Stimulated activated naive CD8-positive, alpha-beta T cell treated with anti-CD3 and anti-CD28 coated beads, Interleukin-15, amount 100 ng/mL, for 72 hours (primary cell): ENCODE measurements at regions not wholly inside any gene's neighbourhood (a gene's known extent, or its start where the extent isn't known, plus 50 kb on each side); places are given as distances from the start of the nearest gene placed in this dataset.
A peak's percentile ranks its signal among the peaks of the same experiment; 100 is the strongest.

Source experiments
- ATAC-seq: fragments of 150-1000 bp; cut with Tn5 transposase; 2 replicates; pipeline ENCODE4 v1.10.0; 2021; ENCODE audit warnings: mild to moderate bottlenecking, moderate library complexity
- DNase-seq, 2 donors: peaks; one replicate each; pipeline ENCODE4 v3.0.0; 2021 to 2022
- H3K27ac Mint-ChIP-seq, 2 donors: one replicate each; pipeline ENCODE4 v1.8.0; 2022; ENCODE audit warnings: mild to moderate bottlenecking in 2 of 2, mixed read lengths in 2 of 2, moderate library complexity in 2 of 2
- H3K27me3 Mint-ChIP-seq: one replicate; pipeline ENCODE4 v1.8.0; 2022; ENCODE audit warnings: mixed read lengths
- H3K4me1 Mint-ChIP-seq: one replicate; pipeline ENCODE4 v1.8.0; 2022; ENCODE audit warnings: mild to moderate bottlenecking, mixed read lengths
- H3K4me3 Mint-ChIP-seq, 2 donors: one replicate each; pipeline ENCODE4 v1.8.0; 2022; ENCODE audit warnings: mild to moderate bottlenecking in 2 of 2, mixed read lengths in 2 of 2, moderate library complexity in 1 of 2
- H3K9me3 Mint-ChIP-seq, 2 donors: one replicate each; pipeline ENCODE4 v1.8.0; 2022; ENCODE audit warnings: mixed read lengths in 2 of 2

DNA sequence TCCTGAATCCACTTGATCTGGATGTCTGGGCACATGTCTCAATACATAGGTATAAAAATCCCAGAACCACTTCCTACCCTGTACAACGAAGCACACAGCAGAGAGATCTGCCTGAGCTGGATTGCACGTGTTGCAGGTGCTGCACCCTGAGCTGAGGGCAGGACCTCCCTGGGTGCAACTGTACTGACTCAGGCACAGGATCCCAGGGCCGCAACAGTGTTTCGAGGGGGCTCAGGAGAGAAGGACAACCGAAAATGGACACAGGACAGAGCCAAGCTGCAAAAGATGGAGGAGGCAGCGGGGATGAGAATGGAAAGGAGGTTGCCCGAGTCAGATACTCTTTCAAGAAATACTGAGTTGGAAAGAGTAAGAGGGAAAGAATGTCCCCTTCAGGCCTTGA lies 354.1 kb downstream of the EIPR1 start:
- no peak for DNase-seq
- no peak for ATAC-seq
- no peaks in the 10 kb centered on the region for H3K4me1 Mint-ChIP-seq
- H3K9me3 Mint-ChIP-seq, result peaks cover 0 to 5% of the 10 kb centered on the region in 2 donors
- peaks cover 33% of the 10 kb centered on the region for H3K27me3 Mint-ChIP-seq
- H3K27ac Mint-ChIP-seq, result no peak overlapping the region
- no peak overlapping the region for H3K4me3 Mint-ChIP-seq

DNA sequence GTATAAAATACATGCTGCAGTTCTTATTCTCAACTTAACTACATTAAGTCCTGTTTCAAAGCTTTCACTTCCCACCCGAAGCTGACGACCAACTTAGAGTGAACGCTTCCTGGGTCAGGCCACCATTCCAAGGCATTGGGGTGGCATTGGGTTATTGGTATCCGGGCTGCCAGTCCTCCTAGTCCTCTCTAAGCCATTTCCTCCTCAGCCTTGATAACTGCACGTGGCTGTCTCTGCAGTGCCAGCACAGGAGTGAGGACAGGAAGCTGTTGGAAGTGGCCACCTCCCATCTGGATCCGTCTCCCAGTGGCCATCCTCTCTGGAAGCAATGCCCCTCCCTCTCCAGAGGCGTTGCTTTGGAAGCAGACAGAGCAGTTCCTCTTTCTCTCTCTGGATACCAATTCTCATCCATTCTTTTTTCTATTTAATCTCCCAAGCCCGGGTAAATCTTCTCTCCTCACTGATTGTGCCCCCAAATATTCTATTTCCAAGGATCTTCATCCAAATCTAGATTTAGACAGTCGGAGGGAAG lies 354.7 kb downstream of the EIPR1 start:
- H3K9me3 Mint-ChIP-seq, result peaks cover 0 to 5% of the 10 kb centered on the region in 2 donors
- no peak overlapping the region for H3K4me3 Mint-ChIP-seq
- peaks cover 33% of the 10 kb centered on the region for H3K27me3 Mint-ChIP-seq
- DNase-seq (no peak), ATAC-seq (no peak)
- no peaks in the 10 kb centered on the region for H3K4me1 Mint-ChIP-seq
- no peak overlapping the region for H3K27ac Mint-ChIP-seq

DNA sequence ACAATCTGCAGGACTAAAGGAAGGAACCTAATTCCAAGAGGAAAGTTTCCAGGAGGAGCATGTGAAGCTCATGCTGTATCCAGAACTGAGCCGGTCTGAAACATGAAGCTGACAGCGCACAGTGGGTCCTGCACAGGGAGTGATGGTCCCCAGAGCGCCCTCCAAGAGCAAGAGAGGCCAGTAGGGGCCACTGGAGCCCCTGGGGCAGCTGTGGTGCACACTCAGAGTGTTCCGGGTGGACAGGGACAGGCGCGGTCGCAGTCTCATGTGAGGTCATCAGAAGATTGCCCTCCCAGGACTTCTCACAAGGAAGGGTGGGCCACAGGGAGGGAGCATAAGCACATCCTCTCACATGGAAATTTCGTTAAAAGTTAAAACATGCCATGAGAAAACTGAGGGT lies 355.9 kb downstream of the EIPR1 start:
- Mint-ChIP-seq H3K9me3 (peaks cover 0 to 6% of the 10 kb centered on the region in 2 donors), H3K27me3 (peaks cover 33% of the 10 kb centered on the region), H3K27ac (no peak overlapping the region), H3K4me3 (no peak overlapping the region), H3K4me1 (no peaks in the 10 kb centered on the region)
- DNase-seq, result no peak
- ATAC-seq, result no peak

DNA sequence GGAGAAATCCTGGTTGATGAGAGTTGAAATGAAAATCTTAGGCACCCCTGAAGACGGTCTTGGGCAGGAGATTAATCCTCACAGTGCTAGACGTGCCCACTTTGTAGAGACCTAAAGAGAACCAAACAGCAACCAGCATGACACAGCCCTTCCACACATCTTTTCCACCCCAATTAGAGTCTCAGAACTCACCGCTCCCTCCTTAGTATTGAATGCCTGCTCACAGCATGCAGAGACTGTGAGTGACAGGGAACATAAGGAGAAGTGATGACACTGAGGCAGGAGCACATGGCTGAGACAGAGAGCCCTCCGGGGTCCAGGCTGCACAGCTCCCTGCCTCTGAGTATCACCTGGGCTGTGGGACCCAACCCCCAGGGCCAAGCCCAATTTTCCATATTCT lies 367.6 kb downstream of the EIPR1 start:
- Mint-ChIP-seq H3K27ac (no peak overlapping the region), H3K4me1 (no peaks in the 10 kb centered on the region), H3K27me3 (peaks cover 46% of the 10 kb centered on the region), H3K9me3 (peaks cover 11 to 21% of the 10 kb centered on the region in 2 donors), H3K4me3 (no peak overlapping the region)
- DNase-seq, result no peak
- ATAC-seq, result no peak

DNA sequence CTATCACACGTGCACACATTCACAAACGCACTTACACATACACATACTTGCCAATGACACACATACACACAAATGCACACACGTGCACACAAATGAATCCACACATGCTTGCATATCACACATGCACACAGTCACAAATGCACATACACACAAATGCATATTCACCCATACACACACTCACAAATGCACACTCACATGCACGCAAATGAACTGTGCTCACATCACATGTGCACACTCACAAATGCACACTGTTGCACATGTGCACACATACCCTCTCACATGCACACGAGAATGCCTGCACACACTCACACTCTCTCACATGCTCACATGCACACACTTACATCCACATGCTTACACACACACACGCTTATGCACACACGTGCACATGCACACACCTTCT lies 368.1 kb downstream of the EIPR1 start:
- no peak overlapping the region for H3K27ac Mint-ChIP-seq
- H3K4me3 Mint-ChIP-seq, result no peak overlapping the region
- peaks cover 51% of the 10 kb centered on the region for H3K27me3 Mint-ChIP-seq
- DNase-seq (no peak), ATAC-seq (no peak)
- H3K9me3 Mint-ChIP-seq, result peaks cover 11 to 17% of the 10 kb centered on the region in 2 donors
- H3K4me1 Mint-ChIP-seq, result no peaks in the 10 kb centered on the region

DNA sequence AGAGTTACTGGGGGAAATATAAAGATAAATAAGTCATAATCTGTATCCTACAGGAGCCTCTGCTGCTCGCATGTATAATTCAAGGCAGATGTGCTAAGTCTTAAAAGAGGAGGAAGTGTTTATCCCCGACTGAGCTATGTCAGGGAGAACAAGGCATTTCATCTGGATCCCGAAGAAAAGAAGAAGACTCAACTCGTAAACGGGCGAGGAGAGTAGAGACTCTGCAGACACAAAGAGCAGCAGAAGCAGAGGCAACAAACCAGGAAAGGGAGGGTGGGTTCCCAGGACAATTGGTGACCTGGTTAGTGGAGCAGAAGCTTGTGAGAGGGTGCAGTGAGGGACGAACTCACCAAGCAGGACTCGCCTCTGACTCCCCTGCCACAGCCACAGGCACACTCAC lies 368.6 kb downstream of the EIPR1 start:
- Mint-ChIP-seq H3K9me3 (peaks cover 10 to 16% of the 10 kb centered on the region in 2 donors), H3K4me3 (no peak overlapping the region), H3K4me1 (no peaks in the 10 kb centered on the region), H3K27me3 (peaks cover 56% of the 10 kb centered on the region), H3K27ac (no peak overlapping the region)
- ATAC-seq (no peak), DNase-seq (no peak)

DNA sequence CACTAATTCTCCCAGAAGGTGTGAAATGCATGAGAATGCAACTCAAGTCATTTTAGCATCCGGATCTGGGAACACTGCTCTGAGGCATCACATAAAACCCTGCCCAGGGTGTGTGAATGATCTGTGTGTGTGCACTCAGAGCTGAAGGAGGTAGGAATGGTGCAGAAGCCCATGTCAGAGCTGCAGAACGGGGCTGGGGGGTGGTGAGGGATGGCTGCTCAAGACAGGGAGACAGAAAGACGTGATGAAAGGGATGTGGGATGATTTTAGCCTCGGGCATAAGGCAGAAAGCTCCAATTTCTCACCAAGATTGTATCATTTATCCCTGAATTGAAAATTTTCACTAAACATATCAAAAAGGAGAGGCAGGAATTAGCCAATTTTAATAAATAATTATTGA lies 369.1 kb downstream of the EIPR1 start:
- H3K27ac Mint-ChIP-seq, result no peak overlapping the region
- no peak overlapping the region for H3K4me3 Mint-ChIP-seq
- H3K4me1 Mint-ChIP-seq, result no peaks in the 10 kb centered on the region
- ATAC-seq (no peak), DNase-seq (no peak)
- H3K27me3 Mint-ChIP-seq, result peaks cover 56% of the 10 kb centered on the region
- H3K9me3 Mint-ChIP-seq, result peaks cover 7 to 12% of the 10 kb centered on the region in 2 donors

DNA sequence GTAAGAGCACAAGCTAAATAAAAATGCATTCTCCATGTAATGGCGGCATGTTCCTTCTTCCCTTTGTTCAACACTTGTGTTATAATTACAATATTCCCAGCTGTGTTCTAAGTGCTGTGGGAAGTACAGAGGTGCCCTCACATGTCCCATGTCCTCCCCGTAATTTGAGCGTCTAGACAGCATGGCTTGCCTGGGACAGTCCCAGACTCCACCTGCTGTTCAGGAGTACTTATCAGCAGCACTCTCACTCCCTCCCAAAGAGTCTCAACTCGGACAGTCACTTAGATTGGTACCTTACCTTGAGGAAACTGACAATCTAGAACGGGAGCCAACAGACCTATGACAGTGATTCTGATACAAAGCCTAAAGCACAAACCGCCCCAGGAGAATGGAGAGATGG lies 370.5 kb downstream of the EIPR1 start:
- H3K9me3 Mint-ChIP-seq, result peaks cover 0 to 2% of the 10 kb centered on the region in 2 donors
- H3K27me3 Mint-ChIP-seq, result peaks cover 58% of the 10 kb centered on the region
- no peak for DNase-seq
- no peak for ATAC-seq
- no peak overlapping the region for H3K27ac Mint-ChIP-seq
- H3K4me1 Mint-ChIP-seq, result no peaks in the 10 kb centered on the region
- H3K4me3 Mint-ChIP-seq, result no peak overlapping the region

DNA sequence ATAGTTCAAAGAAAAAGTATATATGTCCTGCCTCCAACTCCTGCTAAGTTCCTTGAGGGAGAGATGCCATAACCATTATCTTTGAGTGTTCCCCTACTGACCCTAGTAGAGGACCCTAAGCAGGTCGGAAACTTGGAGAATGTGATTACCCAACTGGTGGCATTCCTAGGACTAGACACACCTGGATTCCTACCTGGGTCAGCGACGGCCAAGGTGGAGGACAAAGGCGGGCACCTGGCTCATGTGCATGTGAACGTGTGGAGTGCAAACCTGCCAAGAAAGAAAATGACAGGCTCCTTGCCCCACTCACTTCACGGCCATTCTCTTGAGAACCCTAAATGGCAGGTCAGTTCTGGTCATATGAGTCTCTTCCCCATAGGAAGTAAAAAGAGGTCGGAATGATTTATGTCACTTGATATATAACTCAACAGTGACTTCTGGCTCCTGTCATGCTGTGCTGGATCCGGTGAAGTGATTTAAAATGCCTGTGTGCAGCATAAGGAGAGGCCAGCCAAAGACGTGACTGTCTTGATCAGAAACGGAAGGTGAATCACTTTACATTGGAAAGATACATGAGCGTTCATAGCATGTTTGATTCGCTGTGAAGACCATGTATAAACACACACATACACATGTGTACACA lies 371.6 kb downstream of the EIPR1 start:
- peaks cover 69% of the 10 kb centered on the region for H3K27me3 Mint-ChIP-seq
- peaks cover 6% of the 10 kb centered on the region for H3K4me1 Mint-ChIP-seq
- H3K9me3 Mint-ChIP-seq, result no peaks in the 10 kb centered on the region
- no peak overlapping the region for H3K27ac Mint-ChIP-seq
- DNase-seq, result no peak
- ATAC-seq, result no peak
- no peak overlapping the region for H3K4me3 Mint-ChIP-seq

DNA sequence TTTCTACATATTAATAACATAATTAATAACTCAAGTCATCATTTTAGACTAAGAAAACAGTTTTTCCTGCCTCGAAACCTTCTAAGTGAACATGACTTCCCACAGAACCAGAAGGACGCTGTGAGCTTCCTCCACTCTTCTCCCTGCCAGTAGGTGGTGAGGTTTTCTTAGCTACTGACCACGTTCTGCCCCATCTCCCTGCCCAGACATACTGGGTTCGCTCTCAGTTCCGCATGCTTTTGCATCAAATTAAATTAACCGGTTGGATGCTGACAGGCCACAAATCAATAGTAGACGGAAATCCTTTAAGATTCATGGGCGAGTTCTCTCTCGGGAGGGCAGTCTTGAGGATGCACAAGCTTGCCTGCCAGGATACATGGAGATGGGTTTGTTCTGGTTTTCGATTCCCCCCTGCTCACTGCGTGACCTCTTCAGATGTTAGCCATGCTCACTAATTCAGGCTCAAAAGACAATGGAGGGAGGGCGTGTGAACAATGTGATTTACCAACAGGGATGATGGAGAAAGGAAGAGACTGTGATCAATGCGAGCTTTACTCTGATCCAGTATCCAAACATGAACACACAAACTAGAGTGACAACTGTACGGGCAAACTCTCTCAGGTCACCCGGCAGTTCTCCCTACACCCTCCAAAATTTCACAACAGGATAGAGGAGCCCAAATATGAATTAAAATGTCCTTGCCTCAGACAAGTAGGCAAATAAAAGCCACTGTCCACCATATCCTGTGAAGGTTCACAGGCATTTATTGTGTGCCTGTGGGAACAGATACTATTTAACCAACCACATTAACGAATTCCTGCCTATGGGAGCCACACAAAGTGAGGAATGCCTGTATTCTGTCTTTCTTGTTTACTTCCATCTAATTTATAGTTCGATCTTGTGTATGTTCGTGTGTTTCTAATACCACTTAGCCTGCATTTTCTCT lies 375.7 kb downstream of the EIPR1 start:
- no peak for DNase-seq
- no peak overlapping the region for H3K4me3 Mint-ChIP-seq
- no peaks in the 10 kb centered on the region for H3K9me3 Mint-ChIP-seq
- peaks cover 51% of the 10 kb centered on the region for H3K27me3 Mint-ChIP-seq
- ATAC-seq, result peak; percentile 53
- H3K27ac Mint-ChIP-seq, result peak overlapping the region; percentile 19 to 44
- peaks cover 6% of the 10 kb centered on the region for H3K4me1 Mint-ChIP-seq

DNA sequence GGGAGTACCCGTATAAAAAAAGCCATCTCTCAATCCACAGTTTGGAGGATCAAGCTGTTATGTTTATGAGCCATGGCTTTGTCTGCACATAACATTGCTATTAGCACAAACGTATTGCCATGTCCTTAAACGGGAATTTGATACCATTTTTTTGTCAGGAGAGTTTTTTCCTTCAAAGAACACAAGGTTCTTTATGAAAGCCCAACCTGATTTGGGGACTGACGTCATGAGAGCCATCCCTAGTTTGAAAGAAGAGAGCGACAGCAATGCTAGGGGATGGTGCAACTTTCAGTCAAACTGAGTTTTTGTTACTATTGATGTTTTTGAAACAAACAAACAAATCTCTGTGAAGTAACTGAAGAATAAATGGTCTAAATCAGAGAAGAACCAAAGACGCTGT lies 376.6 kb downstream of the EIPR1 start:
- ATAC-seq (no peak), DNase-seq (no peak)
- Mint-ChIP-seq H3K27ac (no peak overlapping the region), H3K27me3 (peaks cover 44% of the 10 kb centered on the region), H3K4me3 (no peak overlapping the region), H3K9me3 (no peaks in the 10 kb centered on the region), H3K4me1 (peaks cover 6% of the 10 kb centered on the region)

DNA sequence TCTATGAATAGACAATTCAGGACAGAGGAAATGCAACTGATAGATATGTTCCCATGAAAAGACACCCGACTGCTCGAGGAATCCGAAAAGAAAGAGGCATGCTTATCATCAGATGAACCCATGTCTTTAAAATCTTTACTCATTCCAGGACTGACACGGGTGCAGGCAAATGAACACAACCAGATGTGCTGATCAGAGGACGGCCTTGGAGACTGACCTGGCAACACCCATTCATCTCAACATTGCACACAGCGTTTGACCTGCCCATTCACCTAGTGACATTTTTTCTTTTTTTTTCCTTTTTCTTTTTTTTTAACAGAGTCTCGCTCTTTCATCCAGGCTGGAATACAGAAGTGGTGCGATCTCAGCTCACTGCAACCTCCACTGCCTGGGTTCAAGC lies 377.5 kb downstream of the EIPR1 start:
- Mint-ChIP-seq H3K27ac (no peak overlapping the region), H3K4me3 (no peak overlapping the region), H3K27me3 (peaks cover 35% of the 10 kb centered on the region), H3K4me1 (peaks cover 6% of the 10 kb centered on the region), H3K9me3 (no peaks in the 10 kb centered on the region)
- ATAC-seq (no peak), DNase-seq (no peak)

DNA sequence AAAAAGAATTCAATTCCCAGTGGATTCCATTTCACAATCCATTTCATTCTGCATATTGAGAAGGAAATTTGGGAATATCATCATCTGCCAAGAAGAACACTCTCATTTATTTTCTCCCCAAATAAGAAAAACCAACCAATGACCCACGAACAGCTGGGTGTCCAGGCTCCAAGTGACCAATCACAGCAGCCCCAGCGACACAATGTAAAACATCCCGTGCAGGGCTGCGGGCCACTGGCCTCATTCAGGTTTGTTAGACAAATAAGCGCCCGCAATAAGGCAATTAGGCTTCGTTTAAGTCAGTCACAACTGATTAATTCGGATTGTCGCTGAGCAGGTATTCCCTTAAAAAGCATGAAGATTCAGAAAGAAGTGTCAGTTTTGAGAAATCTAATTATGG lies 378.6 kb downstream of the EIPR1 start:
- Mint-ChIP-seq H3K27ac (no peak overlapping the region), H3K4me1 (peaks cover 6% of the 10 kb centered on the region), H3K27me3 (peaks cover 24% of the 10 kb centered on the region), H3K9me3 (no peaks in the 10 kb centered on the region), H3K4me3 (no peak overlapping the region)
- ATAC-seq (no peak), DNase-seq (no peak)

DNA sequence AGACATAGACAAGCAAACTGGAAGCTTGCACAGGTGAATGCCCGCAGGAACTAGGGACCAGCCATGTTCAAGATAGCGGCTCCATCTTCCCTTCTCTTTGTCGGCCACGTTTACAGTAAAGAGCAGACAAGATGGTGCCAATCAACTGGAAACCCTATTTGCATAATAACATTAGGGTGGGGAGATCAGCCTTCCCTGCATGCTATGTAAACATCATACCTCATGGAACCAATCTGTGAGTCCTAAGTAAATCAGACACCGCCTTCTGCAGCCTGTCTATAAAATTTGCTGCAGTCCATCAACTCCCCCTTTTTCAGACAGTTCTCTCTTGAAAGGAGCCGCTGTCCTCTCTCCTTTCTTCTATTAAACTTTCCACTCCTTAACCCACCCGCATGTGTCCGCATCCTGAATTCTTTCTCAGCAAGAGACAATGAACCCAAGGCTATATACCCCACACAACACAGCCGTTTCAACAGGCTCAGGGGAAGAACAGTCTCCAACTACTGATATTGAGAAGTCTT lies 384.4 kb downstream of the EIPR1 start:
- DNase-seq (no peak), ATAC-seq (no peak)
- H3K27me3 Mint-ChIP-seq, result peaks cover 8% of the 10 kb centered on the region
- H3K4me3 Mint-ChIP-seq, result no peak overlapping the region
- peaks cover 16 to 17% of the 10 kb centered on the region in 2 donors for H3K9me3 Mint-ChIP-seq
- H3K4me1 Mint-ChIP-seq, result no peaks in the 10 kb centered on the region
- no peak overlapping the region for H3K27ac Mint-ChIP-seq

DNA sequence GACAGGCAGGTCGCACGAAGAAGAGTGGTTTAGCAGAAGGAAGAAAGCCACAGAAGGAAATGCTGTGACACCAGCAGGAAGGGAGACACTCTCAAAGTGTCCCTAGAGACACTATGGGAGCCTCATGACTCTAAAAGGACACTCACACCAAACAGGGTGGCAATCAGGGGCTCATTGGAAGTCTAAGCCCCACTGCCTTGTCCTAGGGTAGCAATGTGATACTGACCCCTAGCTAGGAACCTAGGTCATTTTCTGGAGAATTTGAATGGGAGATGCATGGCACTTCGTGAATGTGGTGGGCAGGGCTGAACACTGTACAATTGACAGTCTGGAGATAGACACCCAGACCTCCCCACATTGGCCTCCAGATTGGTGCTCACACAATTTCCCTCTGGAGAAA lies 385.0 kb downstream of the EIPR1 start:
- Mint-ChIP-seq H3K4me3 (no peak overlapping the region), H3K4me1 (no peaks in the 10 kb centered on the region), H3K9me3 (peaks cover 17 to 20% of the 10 kb centered on the region in 2 donors), H3K27ac (no peak overlapping the region), H3K27me3 (peaks cover 3% of the 10 kb centered on the region)
- no peak for ATAC-seq
- DNase-seq, result no peak

DNA sequence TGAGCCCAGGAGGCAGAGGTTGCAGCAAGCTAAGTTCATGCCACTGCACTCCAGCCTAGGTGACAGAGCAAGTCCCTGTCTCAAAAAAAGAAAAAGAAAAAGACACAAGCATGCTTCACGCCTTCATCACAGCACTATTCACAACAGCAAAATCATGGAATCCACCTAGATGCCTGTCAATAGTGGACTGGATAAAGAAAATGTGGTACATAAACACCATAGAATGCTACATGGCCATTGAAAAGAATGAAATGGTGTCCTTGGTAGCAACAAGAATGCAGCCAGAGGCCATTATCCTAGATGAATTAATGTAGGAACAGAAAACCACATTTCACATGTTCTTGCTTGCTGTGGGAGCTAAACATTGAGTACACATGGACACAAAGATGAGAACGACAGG lies 392.6 kb downstream of the EIPR1 start:
- peaks cover 8% of the 10 kb centered on the region for H3K27me3 Mint-ChIP-seq
- H3K4me3 Mint-ChIP-seq, result no peak overlapping the region
- peaks cover 14 to 18% of the 10 kb centered on the region in 2 donors for H3K9me3 Mint-ChIP-seq
- ATAC-seq, result no peak
- H3K4me1 Mint-ChIP-seq, result no peaks in the 10 kb centered on the region
- no peak overlapping the region for H3K27ac Mint-ChIP-seq
- DNase-seq, result no peak
